ENCODE measurements at regions not wholly inside any gene's neighbourhood (a gene's known extent, or its start where the extent isn't known, plus 50 kb on each side); places are given as distances from the start of the nearest gene placed in this dataset.

DNA sequence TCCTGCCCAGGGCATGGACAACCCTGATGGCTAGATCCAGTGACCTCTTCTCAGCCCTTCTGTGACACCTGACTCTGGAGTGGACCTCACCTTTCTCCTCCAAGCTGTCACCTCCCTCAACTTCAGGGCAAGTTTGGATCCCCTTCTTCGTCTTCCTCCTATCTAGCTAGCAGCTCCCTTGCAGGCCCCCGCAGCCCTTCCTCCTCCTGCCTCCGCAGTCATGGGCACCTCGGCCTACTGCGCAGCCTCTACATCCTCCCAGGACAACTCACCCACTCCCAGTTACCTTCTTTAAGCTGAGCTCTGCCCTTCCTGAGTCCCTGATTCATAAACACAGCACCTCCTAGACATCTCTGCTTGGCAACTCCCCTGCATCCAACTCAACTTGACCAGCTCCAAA is 61.3 kb upstream of the ID3 start:
- no peak for TF ChIP-seq ZNF274 (IDR thresholded peaks at IDR 0.05; ENCODE audit: low read depth, low read length)
- H3K4me3 ChIP-seq (ENCODE audit: low read length) = no peak overlapping the region

DNA sequence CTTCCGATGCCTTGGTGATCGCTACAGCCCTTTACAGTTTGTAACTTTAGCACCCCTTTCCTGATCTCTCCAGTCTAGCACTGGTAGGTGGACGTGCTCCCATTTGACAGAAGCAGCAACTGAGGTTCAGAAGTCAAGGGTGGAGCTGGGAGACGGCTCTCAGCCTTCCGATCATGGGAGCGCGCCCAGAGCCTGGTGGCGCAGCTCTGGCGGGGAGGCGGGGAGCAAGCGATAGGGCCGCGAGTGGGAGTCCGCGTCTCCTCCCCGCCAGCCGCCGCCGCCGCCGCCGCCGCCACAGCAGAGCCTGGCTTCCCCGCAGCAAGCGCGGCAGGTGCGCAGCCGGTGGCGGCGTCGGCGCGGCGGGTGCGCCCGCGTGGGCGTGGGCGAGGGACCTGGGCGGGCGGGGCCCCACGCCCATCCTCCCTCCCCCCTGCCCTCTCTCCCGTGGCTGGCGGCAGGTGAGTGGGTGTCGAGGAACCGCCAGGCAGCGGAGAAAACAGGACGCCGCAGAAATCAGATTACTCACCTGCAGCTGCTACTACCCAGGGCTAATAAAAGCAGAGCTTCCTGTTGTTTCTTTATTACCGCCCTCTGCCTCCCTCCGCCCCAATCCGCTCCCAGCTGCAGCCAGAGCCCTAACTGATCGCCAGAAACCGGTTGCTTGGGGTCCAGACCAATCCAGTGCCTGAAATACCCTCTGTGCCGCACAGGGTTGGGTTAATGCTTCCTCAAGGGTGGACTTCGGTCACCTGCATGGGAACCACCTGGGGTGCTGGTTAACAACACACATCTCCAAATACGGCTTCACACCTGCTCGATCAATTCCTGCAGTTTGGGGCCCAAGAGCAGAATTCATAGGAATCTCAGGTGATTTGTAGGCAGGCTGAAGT is 60.2 kb upstream of the ID3 start:
- peak overlapping the region; percentile 45; the same call in 1 of the 2 replicates for H3K4me3 ChIP-seq (ENCODE audit: low read length)
- TF ChIP-seq ZNF274 (IDR thresholded peaks at IDR 0.05; ENCODE audit: low read depth, low read length) = no peak

DNA sequence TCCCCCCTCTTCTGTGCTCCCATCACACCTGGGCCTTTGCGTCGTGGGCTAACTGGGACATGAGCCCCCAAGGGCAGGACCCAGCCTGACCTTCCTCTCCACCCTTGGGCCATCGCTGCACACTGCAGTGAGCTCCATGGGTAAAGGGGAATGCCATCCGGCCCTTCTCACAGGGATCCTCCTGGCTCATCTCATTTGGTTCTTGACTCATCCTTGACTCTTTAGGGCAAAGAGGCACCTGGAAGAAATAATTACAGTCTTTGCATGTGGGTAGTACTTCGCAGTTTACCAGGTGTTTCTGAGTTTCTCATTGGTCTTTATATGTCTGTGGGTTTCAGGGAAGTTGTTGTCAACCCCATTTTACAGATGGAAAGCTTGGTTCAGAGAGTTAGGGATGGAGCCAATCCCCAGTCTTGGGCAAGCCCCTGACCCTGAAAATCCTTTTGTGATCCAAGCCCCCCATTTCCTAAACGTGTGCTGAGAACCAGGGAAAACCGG is 59.3 kb upstream of the ID3 start:
- no peak for TF ChIP-seq ZNF274 (IDR thresholded peaks at IDR 0.05; ENCODE audit: low read depth, low read length)

GRCh38 chr1:23617084-23617521 is 57.8 kb upstream of the ID3 start:
- no peak overlapping the region for H3K4me3 ChIP-seq (ENCODE audit: low read length)
- TF ChIP-seq ZNF274 (IDR thresholded peaks at IDR 0.05; ENCODE audit: low read depth, low read length) = no peak

More for the DNA sequence above, 59.3 kb upstream of the ID3 start:
- no peak overlapping the region for H3K4me3 ChIP-seq (ENCODE audit: low read length)

DNA sequence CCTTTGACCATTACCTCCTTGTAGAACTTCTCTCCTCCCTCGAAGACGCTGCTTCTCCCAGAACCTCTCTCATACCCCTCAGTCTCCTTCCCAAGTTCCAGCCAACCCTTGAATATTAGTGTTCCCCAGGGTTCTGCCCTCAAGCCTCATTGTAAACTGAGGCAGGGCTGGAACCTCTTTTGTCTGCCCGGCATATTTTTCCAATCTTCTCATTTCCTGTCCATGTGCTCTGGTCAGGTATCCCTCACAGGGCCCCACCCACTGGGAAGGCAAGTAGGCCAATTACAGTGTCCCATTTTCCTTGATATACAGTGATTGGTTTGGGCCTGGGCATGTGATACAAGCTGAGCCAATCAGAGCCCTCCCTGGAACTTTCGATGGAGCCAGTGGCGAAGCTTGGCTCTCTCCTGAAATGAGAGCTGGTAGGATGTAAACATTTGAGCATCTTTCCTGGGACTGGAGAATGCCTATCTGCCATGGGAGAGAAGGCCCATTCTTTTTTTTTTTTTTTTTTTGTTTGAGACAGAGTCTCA is 57.1 kb upstream of the ID3 start:
- no peak for TF ChIP-seq ZNF274 (IDR thresholded peaks at IDR 0.05; ENCODE audit: low read depth, low read length)
- H3K4me3 ChIP-seq (ENCODE audit: low read length) = no peak overlapping the region

DNA sequence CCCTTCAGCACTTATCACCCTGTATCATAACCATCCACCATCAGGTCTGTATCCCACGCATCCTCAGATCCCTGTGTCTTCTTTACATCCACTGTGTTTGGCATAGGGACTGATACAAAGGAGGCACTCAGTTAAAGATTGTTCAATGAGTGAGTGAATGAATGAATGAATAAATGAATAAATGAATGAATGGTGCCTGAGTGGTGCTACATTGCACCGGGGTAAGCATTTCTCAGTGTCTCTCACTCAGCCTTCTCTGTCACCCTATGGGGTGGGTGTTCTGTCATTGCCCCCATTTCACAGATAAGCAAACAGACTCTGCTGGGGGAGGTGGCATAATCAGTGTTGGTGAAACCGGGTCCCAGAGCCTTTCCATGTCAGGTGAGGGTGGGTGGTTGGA is 56.6 kb upstream of the ID3 start:
- no peak for TF ChIP-seq ZNF274 (IDR thresholded peaks at IDR 0.05; ENCODE audit: low read depth, low read length)
- H3K4me3 ChIP-seq (ENCODE audit: low read length) = no peak overlapping the region

GRCh38 chr1:23615423-23615822 is 56.1 kb upstream of the ID3 start:
- no peak for TF ChIP-seq ZNF274 (IDR thresholded peaks at IDR 0.05; ENCODE audit: low read depth, low read length)
- H3K4me3 ChIP-seq (ENCODE audit: low read length) = no peak overlapping the region

GRCh38 chr1:23614032-23614660 is 54.8 kb upstream of the ID3 start:
- no peak for TF ChIP-seq ZNF274 (IDR thresholded peaks at IDR 0.05; ENCODE audit: low read depth, low read length)
- no peak overlapping the region for H3K4me3 ChIP-seq (ENCODE audit: low read length)

- no peak overlapping the region; the same call in 1 of the 2 replicates for H3K4me3 ChIP-seq (ENCODE audit: low read length)
- TF ChIP-seq ZNF274 (IDR thresholded peaks at IDR 0.05; ENCODE audit: low read depth, low read length) = no peak
Observed at GRCh38 chr1:23613191-23614031, 54.1 kb upstream of the ID3 start.

DNA sequence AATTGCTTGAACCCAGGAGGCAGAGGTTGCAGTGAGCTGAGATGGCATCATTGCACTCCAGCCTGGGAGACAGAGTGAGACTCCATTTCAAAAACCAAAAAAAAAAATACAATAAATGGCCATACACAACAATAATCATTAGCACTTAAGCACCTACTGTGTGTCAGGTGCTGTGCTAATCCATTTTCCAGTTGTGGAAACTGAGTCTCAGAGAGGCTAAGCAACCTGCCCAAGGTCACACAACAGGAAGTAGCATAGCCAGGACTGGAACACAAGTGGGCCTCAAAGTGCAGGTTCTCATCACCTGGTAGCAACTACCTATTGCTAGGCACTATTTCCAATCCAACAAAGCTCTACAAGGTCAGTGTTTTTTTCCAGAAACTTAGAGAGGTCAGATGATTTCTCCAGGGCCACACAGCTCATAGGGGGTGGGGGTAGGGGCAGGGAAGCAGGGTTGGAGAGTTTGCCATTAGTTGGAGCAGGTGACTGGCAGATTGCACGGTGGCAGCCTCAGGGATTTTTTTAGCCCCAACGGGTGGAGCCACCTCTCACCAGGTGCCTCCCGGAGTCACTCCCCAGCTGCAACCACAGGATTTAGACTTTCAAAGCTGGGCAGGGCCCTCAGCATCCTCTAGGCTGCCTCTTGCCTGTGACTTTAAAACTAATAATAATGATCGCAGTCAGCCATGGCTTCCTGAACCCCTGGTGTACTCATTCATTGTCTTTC is 52.5 kb upstream of the ID3 start:
- TF ChIP-seq ZNF274 (IDR thresholded peaks at IDR 0.05; ENCODE audit: low read depth, low read length) = no peak
- no peak overlapping the region for H3K4me3 ChIP-seq (ENCODE audit: low read length)

GRCh38 chr1:23610677-23611076 is 51.4 kb upstream of the ID3 start:
- H3K4me3 ChIP-seq (ENCODE audit: low read length) = no peak overlapping the region

GRCh38 chr1:23609971-23610370 is 50.7 kb upstream of the ID3 start:
- no peak overlapping the region for H3K4me3 ChIP-seq (ENCODE audit: low read length)
- TF ChIP-seq ZNF274 (IDR thresholded peaks at IDR 0.05; ENCODE audit: low read depth, low read length) = no peak

More at GRCh38 chr1:23610677-23611076, 51.4 kb upstream of the ID3 start:
- no peak for TF ChIP-seq ZNF274 (IDR thresholded peaks at IDR 0.05; ENCODE audit: low read depth, low read length)
